ENCODE measurements at regions not wholly inside any gene's neighbourhood (a gene's known extent, or its start where the extent isn't known, plus 50 kb on each side); places are given as distances from the start of the nearest gene placed in this dataset.

- no peak for DNase-seq
Measured at GRCh38 chrX:97787311-97787710, 903.6 kb downstream of the RPA4 start.

DNA sequence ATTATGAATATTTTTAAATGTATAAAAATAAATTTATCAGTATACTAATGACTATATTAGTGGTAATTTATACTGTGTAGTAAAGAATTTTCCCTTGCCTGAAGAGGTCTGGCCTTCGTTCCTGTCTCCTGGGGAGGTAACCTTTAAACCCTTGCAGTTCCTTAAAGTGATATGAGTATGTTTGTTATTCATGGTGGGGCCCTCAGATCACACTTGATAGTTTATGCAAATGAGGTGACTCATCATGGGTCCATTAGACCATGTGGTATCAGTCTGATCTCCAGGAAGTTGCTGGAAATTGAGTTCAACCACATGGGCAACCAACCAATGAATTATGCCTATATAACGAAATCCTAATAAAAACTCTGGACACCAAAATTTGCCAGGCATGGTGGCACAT, 904.1 kb downstream of the RPA4 start:
- no peak for DNase-seq

GRCh38 chrX:97790850-97791249, 907.1 kb downstream of the RPA4 start:
- no peak for DNase-seq

GRCh38 chrX:97797076-97797475, 913.4 kb downstream of the RPA4 start:
- DNase-seq, result no peak

DNA sequence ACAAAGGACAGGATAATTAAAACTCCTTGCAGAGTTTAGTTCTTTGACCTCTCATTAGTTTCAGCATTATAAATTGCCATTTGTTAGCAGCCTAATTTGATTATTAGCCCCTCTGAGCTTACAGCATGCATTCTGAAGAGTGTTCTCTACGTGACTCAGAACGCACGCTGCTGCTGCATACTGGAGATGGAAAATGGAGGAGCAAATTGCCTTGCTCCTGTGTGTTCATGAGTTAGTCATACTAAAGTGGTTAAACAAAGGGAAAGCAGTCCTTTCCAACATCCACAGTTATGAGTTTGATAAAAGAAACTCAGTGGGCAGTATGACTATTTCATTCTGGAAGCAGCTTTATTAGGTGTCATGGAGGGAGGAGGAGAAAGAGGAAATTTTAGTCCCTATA, 922.5 kb downstream of the RPA4 start:
- no peak for DNase-seq

- DNase-seq, result no peak
Measured at GRCh38 chrX:97806946-97807345, 923.2 kb downstream of the RPA4 start.

- DNase-seq, result no peak
Measured at GRCh38 chrX:97820170-97820569, 936.5 kb downstream of the RPA4 start.

DNA sequence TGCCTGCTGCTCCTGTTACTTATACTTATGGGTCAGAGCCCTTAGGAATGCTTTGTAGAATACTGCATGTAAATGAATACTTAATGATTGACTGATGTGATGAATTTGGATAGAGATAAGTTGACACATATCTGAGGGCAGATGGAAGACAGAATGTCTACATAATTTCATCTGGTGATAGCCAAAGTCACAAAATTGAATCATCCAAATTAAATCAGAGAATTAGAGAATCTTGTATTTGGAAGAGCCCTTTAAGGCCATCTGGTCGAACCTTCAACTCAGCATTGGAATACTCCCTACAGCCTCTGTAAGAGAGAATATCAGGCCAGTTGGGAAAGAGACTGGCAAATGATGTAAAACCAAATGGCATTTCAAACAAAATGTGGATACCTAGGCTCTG, 944.8 kb downstream of the RPA4 start:
- no peak for DNase-seq

- no peak for DNase-seq
Measured at GRCh38 chrX:97835969-97836368, 952.3 kb downstream of the RPA4 start.

GRCh38 chrX:97841544-97842179, 958.0 kb downstream of the RPA4 start:
- no peak for DNase-seq

DNA sequence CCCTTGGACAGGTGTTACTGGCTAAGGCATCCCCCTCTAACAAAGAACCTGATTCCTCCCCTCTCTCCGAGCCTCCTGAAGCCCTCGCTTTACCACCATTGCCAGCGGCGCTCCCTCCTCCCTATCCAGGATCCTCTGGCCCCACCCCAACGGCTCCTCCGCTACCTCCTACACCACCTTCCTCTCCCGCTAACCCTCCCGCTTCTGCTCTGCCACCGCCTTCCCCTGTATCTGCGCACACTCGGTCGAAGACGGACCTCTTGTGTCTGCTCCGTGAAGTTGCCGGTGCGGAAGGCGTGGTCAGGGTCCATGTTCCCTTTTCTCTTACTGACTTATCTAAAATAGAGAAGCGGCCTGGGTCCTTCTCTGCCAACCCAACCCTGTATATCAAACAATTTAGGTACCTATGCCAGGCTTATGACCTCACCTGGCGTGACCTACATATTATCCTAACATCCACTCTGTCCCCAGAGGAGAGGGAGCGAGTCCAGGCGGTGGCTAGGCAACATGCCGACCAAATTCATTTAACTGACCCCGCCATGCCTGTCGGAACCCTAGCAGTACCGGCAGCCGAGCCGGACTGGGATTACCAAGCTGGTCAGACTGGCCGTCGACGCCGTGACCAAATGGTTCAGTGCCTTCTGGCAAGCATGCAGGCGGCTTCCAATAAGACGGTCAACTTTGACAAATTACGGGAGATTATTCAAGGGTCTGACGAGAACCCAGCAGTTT, 958.9 kb downstream of the RPA4 start:
- no peak for DNase-seq

DNA sequence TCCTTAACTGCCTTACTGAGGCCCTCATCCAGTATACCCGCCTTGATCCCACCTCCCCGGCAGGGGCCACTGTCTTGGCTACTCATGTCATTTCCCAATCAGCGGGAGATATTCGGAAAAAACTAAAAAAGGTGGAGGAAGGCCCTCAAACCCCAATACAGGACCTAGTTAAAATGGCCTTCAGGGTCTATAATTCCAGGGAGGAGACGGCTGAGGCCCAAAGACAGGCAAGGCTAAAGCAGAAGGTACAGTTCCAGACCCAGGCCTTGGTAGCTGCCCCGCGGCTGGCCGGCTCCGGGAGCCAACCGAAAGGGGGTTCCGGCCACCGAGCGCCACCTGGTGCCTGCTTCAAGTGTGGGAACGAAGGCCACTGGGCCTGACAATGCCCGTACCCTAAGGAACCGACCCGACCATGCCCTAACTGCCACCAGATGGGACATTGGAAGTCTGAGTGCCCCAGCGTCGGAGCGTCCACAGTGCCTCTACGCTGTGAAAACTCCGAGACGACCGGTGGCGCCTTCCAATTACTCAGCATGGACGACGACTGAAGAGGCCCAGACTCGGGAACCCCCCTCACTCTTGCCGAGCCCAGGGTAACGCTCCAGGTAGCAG, 959.6 kb downstream of the RPA4 start:
- no peak for DNase-seq

DNA sequence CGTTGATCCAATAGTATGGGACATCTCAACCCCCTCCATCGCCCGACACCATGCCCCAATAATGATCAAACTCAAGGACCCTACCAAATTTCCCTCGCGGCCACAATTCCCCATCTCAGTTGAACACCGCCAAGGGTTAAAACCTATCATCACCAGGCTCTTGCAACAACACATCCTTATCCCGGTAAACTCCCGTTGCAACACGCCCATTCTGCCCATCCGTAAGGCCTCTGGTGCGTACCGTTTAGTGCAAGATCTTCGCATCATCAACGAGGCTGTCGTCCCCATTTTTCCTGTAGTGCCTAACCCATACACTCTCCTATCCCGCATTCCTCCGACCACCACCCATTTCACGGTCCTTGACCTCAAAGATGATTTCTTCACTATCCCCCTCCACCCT, 960.5 kb downstream of the RPA4 start:
- no peak for DNase-seq

GRCh38 chrX:97844943-97845342, 961.2 kb downstream of the RPA4 start:
- DNase-seq, result no peak

DNA sequence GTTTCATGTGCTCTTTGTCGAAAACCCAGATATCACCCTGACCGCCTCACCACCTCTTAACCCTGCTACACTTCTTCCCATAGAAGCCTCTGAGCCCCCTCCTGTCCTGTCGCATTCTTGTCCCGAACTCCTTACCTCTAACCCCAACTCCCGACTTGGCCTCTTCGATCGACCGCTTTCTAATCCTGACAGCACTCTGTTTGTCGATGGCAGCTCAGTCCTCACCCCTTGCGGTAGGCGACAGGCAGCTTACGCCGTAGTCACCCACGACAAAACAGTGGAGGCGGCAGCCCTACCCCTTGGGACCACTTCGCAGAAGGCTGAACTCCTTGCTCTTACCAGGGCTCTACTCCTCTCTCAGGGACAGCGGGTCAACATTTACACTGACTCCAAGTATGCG, 961.7 kb downstream of the RPA4 start:
- no peak for DNase-seq

DNA sequence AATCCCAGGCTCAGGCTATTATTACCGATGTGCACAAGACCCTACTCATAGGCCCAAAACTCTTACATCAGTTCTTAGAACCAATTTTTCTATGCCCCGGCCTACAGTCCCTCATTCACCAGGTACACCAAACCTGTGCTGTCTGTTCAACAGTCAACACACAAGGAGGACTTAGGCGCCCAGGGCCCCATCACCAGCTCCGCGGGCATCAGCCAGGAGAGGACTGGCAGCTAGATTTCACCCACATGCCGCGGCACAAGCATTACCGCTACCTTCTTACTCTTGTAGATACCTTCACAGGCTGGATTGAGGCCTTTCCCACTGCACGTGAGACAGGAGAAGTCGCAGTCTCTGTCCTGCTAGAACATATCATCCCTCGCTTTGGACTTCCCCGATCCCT, 962.5 kb downstream of the RPA4 start:
- no peak for DNase-seq

DNA sequence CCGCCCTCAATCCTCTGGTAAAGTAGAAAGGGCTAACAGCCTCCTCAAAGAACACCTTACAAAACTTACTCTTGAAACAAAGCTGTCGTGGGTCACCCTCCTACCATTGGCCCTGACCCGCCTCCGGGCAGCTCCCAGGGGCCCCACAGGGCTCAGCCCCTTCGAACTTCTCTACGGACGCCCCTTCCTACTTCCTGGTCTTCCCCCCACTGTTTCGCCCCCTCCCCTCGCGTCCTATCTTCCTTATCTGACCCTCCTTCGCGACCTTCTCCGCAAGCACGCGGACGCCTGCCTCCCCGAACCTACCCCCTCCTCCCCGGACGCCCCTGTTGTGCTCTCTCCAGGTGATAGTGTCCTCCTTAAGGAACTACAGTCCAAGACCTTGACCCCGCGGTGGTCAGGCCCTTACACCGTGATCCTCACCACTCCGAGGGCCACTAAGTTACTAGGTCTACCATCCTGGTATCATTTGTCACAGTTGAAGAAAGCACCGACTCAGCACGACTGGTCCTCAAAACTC, 963.1 kb downstream of the RPA4 start:
- DNase-seq, result no peak

DNA sequence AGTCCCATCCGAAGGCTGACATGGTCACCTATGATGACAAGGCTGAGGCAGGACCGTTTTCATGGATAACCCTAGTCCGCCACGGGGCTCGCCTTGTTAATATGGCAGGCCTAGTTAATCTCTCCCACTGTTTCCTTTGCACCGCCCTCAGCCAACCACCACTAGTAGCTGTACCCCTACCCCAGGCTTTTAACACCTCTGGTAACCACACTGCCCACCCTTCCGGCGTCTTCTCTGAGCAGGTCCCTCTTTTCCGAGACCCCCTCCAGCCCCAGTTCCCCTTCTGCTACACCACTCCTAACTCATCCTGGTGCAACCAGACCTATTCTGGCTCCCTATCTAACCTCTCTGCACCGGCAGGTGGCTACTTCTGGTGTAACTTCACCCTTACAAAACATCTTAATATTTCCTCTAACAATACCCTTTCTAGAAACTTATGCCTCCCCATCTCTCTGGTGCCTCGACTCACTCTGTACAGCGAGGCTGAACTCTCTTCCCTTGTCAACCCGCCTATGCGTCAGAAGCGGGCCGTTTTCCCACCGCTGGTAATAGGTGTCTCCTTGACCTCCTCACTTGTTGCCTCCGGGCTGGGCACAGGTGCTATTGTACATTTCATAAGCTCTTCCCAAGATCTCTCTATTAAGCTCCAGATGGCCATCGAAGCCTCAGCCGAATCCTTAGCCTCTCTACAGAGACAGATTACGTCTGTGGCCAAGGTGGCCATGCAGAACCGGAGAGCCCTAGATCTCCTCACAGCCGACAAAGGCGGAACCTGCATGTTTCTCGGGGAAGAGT, 964.4 kb downstream of the RPA4 start:
- no peak for DNase-seq

DNA sequence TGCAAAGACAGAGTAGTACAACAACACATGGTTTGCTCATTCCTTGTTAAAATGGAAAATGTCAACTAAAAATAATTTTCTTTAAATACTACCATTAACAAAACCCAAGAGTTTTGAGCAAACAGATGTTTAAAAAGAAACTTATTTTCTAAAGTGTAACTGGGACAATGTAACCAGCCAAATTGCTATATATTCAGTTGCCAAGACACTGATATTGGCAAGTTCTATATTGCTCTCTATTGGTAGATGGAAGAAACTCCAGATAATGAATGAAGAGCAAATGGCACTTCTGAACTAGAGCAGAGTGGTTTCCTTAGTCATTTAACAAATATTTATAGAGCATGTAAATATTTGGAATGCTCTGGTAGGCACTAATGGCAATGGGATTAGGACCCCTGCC, 966.2 kb downstream of the RPA4 start:
- DNase-seq, result no peak

- no peak for DNase-seq
Measured at GRCh38 chrX:97850911-97851310, 967.2 kb downstream of the RPA4 start.

DNA sequence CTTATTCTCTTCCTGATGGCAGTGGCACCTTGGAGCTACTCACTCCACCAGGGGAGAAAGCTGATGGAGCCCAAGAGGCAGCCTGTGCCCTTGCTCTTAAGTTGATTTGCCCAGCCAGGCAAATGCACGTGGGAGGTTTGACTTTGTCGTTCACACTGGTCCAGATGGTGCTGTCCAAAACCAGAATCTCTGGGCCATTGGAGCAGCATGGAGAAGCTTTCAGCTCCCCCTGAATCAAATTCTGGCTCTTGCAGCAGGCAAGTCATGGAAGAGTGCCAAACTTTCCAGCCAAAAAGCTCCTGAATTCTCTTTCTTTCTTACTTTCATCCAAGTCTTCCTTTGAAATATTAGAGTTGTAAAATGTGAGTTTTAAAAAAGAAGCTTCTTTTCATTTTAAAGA, 970.4 kb downstream of the RPA4 start:
- no peak for DNase-seq

DNA sequence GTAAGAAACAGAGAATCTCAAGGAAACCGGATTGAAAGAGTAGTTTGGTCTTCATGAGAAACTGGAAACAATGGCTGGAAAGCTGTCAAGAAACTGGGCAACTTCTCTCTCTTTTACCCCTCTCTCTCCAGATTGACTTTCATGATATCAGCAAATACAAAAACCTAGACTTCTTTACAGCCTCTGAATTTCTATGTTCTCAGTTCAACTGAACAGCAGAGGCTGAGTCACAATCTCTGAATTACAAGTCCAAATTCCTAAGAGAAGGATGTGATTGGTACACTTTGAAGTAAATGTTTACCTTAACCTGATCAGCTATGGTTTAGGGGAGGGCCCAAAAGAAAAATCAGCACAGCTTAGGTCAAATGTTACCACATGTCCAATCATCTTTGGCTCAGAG, 974.9 kb downstream of the RPA4 start:
- no peak for DNase-seq

- DNase-seq, result no peak
Measured at GRCh38 chrX:97860226-97860625, 976.5 kb downstream of the RPA4 start.

GRCh38 chrX:97863261-97863660, 979.6 kb downstream of the RPA4 start:
- DNase-seq, result no peak
